ENCODE measurements at regions not wholly inside any gene's neighbourhood (a gene's known extent, or its start where the extent isn't known, plus 50 kb on each side); places are given as distances from the start of the nearest gene placed in this dataset.

- TF ChIP-seq POLR2A (IDR thresholded peaks at IDR 0.05) (no peak), CTCF (IDR thresholded peaks at IDR 0.05) (no peak)
Observed at GRCh38 chr11:119937412-119937811, 200.5 kb downstream of the TRIM29 start.
